Adrenal gland (tissue), 5 donors: ENCODE measurements at regions not wholly inside any gene's neighbourhood (a gene's known extent, or its start where the extent isn't known, plus 50 kb on each side); places are given as distances from the start of the nearest gene placed in this dataset.

Experiments
- POLR2A ChIP-seq, 2 donors: fragments of 450-650 bp; IDR thresholded peaks; one replicate each; pipeline ENCODE4 v1.6.1; 2017; ENCODE audit warnings: antibody characterized with exemption in 2 of 2, mild to moderate bottlenecking in 2 of 2, moderate library complexity in 1 of 2
- TF ChIP-seq, protein P1 (sequence below), 6 experiments: fragments of 450-650 bp in 4 of 6; fragments of 200-600 bp in 2 of 6; sonication (generic) in 1 of 6; IDR thresholded peaks; 1 replicate in 5 of 6; 2 replicates in 1 of 6; pipeline versions ENCODE4 v1.5.1 to v1.8.0; 2016 to 2021; ENCODE audit warnings: antibody characterized with exemption in 6 of 6, mild to moderate bottlenecking in 2 of 6, moderate library complexity in 1 of 6
- donor health status: DM: no; HTN: no; CAD: no.

DNA sequence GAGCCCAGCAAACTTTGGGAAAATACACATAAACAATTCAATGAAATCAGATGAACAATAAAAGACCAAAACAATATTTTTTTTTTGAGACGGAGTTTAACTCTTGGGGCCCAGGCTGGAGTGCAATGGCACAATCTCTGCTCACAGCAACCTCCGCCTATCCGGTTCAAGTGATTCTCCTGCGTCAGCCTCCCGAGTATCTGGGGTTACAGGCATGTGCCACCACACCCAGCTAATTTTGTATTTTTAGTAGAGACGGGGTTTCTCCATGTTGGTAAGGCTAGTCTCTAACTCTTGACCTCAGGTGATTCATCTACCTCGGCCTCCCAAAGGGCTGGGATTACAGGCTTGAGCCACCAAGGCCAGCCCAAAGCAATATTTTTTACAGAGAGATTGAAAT, 1588.5 kb downstream of the BRINP3 start:
- TF ChIP-seq, protein P1, sequence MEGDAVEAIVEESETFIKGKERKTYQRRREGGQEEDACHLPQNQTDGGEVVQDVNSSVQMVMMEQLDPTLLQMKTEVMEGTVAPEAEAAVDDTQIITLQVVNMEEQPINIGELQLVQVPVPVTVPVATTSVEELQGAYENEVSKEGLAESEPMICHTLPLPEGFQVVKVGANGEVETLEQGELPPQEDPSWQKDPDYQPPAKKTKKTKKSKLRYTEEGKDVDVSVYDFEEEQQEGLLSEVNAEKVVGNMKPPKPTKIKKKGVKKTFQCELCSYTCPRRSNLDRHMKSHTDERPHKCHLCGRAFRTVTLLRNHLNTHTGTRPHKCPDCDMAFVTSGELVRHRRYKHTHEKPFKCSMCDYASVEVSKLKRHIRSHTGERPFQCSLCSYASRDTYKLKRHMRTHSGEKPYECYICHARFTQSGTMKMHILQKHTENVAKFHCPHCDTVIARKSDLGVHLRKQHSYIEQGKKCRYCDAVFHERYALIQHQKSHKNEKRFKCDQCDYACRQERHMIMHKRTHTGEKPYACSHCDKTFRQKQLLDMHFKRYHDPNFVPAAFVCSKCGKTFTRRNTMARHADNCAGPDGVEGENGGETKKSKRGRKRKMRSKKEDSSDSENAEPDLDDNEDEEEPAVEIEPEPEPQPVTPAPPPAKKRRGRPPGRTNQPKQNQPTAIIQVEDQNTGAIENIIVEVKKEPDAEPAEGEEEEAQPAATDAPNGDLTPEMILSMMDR (IDR thresholded peaks at IDR 0.05) = no peak
- TF ChIP-seq POLR2A (IDR thresholded peaks at IDR 0.05) = no peak
